Spleen (tissue), 11 donors: ENCODE measurements at regions not wholly inside any gene's neighbourhood (a gene's known extent, or its start where the extent isn't known, plus 50 kb on each side); places are given as distances from the start of the nearest gene placed in this dataset.

Source experiments
- DNase-seq: peaks from one replicate; pipeline ENCODE4 v3.0.0-alpha.2; 2020
- H3K27ac ChIP-seq, 8 donors: fragments of 200-600 bp; sonication (generic) in 7 of 8; 1 replicate in 4 of 8; 2 replicates in 4 of 8; pipeline versions ENCODE4 v1.5.0 to v1.8.0; 2016 to 2021; ENCODE audit warnings: inconsistent platforms in 4 of 8, mild to moderate bottlenecking in 4 of 8, moderate library complexity in 1 of 8
- H3K27me3 ChIP-seq, 7 donors: fragments of 200-600 bp; sonication (generic) in 6 of 7; replicated peaks in 1 of 7; 1 replicate in 4 of 7; 2 replicates in 3 of 7; pipeline versions ENCODE4 v1.5.0 to v1.8.0; 2016 to 2021; ENCODE audit warnings: inconsistent platforms in 3 of 7, mild to moderate bottlenecking in 1 of 7
- H3K36me3 ChIP-seq, 6 donors: fragments of 200-600 bp; sonication (generic) in 5 of 6; 1 replicate in 4 of 6; 2 replicates in 2 of 6; pipeline versions ENCODE4 v1.5.0 to v1.8.0; 2016 to 2021; ENCODE audit warnings: inconsistent platforms in 2 of 6
- H3K4me1 ChIP-seq, 6 donors: fragments of 200-600 bp; sonication (generic) in 5 of 6; 1 replicate in 3 of 6; 2 replicates in 3 of 6; pipeline versions ENCODE4 v1.5.0 to v1.8.0; 2016 to 2021; ENCODE audit warnings: inconsistent platforms in 3 of 6
- H3K4me3 ChIP-seq, 8 donors: fragments of 200-600 bp; sonication (generic) in 7 of 8; 1 replicate in 4 of 8; 2 replicates in 4 of 8; pipeline versions ENCODE4 v1.5.0 to v1.8.0; 2016 to 2021; ENCODE audit warnings: inconsistent platforms in 4 of 8, mild to moderate bottlenecking in 4 of 8, moderate library complexity in 2 of 8
- H3K9me3 ChIP-seq, 8 donors: fragments of 200-600 bp; sonication (generic) in 7 of 8; 1 replicate in 4 of 8; 2 replicates in 4 of 8; pipeline versions ENCODE4 v1.5.0 to v1.8.0; 2016 to 2021; ENCODE audit warnings: inconsistent platforms in 4 of 8
- POLR2A ChIP-seq, 3 donors: fragments of 450-650 bp; IDR thresholded peaks; one replicate each; pipeline ENCODE4 v1.5.1; 2017; ENCODE audit warnings: antibody characterized with exemption in 3 of 3, mild to moderate bottlenecking in 1 of 3
- POLR2AphosphoS5 ChIP-seq, 3 donors: sonication (generic); formaldehyde crosslinking; IDR thresholded peaks; one replicate each; pipeline ENCODE4 v1.5.1; 2017; ENCODE audit warnings: antibody characterized with exemption in 3 of 3
- WGBS, 5 donors: extraction: QIAGEN DNeasy Blood & Tissue Kit in 3 of 5; methylation state at CpG; one replicate each; pipeline versions ENCODE4 v1.1.5 to v1.1.7; 2013 to 2018; 5-methylcytosine and 5-hydroxymethylcytosine counted together
- intact Hi-C: fragments of 100-400 bp; cut with DNase I; formaldehyde crosslinking; loops from one replicate; pipeline ENCODE4 v1.15.0; 2023; ENCODE audit warnings: low total_unique reads
- small RNA-seq, 4 donors: library from RNA; depleted of rRNA; stranded (forward); fragments of <200 nt; gene quantifications; one replicate each; pipeline ENCODE3, GENCODE V24; 2016
- TF ChIP-seq, protein P1 (sequence below), 11 experiments: fragments of 200-600 bp in 7 of 11; fragments of 450-650 bp in 4 of 11; sonication (generic) in 4 of 11; IDR thresholded peaks in 8 of 11; conservative IDR thresholded peaks in 3 of 11; 1 replicate in 7 of 11; 2 replicates in 4 of 11; pipeline versions ENCODE4 v1.4.0 to v1.8.0; 2016 to 2021; ENCODE audit warnings: antibody characterized with exemption in 11 of 11, inconsistent platforms in 4 of 11, mild to moderate bottlenecking in 1 of 11
- donor health status: healthy with polysubstance abuse.
- donor health status: DM: no; HTN: no; CAD: no; lungs with moderate emphysema.
- donor health status: DM: no; HTN: no; CAD: no.
- donor health status: Bipolar disorder and iron deficiency.
- donor health status: healthy.
- donor health status: DM: no; HTN: no; CAD: no.
- donor health status: DM: yes; HTN: yes; CAD: no.

DNA sequence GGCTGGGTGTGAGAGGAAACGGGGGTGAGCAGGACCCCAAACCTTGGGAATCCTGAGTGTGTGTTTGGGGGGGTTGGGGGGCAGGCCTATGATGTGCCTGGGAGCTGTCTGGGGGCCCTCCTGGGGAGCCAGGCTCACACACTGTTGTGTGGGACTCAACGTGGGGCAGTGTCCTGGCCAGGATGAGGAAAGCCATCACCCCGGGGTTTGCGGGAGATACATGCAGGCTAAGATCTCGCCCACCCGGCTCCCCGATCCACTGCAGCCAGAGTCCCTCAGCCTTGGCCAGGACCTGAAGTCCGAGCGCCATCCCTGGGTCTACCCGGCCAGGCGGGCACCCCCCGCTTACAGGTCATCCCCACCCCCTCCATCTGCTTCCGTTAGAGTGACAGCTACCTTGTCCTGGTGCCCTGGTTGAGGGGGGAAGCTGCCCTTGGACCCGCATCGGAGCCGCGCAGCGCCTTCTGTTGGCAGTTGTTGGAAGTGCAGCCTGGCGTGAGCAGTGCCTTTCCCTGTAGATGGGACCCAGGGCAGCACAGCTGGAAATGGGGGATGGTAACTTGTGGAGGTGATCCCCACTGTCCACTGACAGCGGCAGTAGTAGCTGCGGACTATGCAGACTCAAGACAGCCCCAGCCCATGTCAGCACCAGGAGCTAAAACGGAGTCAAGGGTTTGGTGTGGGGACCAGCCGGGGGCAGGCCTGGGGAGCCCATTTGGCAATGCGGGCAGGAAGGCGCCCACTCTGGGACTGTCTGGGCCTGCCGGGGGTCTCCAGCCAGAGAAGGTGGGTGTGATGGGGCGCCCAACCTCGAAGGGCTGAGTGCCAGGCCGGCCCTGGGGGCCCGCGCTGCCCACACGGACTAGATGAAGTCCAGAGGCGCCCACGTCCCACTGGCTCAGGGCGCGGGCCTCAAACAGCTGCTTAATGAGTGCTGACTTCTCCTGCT lies 885.6 kb upstream of the ZNF722 start:
- no peaks in the 10 kb centered on the region for H3K36me3 ChIP-seq
- H3K27me3 ChIP-seq: no peaks in the 10 kb centered on the region
- TF ChIP-seq POLR2A (IDR thresholded peaks at IDR 0.05) (no peak), POLR2AphosphoS5 (IDR thresholded peaks at IDR 0.05) (no peak)
- TF ChIP-seq, protein P1, sequence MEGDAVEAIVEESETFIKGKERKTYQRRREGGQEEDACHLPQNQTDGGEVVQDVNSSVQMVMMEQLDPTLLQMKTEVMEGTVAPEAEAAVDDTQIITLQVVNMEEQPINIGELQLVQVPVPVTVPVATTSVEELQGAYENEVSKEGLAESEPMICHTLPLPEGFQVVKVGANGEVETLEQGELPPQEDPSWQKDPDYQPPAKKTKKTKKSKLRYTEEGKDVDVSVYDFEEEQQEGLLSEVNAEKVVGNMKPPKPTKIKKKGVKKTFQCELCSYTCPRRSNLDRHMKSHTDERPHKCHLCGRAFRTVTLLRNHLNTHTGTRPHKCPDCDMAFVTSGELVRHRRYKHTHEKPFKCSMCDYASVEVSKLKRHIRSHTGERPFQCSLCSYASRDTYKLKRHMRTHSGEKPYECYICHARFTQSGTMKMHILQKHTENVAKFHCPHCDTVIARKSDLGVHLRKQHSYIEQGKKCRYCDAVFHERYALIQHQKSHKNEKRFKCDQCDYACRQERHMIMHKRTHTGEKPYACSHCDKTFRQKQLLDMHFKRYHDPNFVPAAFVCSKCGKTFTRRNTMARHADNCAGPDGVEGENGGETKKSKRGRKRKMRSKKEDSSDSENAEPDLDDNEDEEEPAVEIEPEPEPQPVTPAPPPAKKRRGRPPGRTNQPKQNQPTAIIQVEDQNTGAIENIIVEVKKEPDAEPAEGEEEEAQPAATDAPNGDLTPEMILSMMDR (IDR thresholded peaks at IDR 0.05 in 8 of 11, conservative IDR thresholded peaks at IDR 0.05 in 3 of 11): no peak
- H3K4me1 ChIP-seq: no peaks in the 10 kb centered on the region
- intact Hi-C loops: no loop called here
- no peak overlapping the region for H3K4me3 ChIP-seq
- 70 to 92% (median 88%) methylated on average over 16 to 36 of the region's 36 CpGs for WGBS, 5 donors
- DNase-seq: no peak
- H3K27ac ChIP-seq: no peak overlapping the region
- H3K9me3 ChIP-seq: peaks cover 0 to 89% (median 68%) of the 10 kb centered on the region in 8 donors

DNA sequence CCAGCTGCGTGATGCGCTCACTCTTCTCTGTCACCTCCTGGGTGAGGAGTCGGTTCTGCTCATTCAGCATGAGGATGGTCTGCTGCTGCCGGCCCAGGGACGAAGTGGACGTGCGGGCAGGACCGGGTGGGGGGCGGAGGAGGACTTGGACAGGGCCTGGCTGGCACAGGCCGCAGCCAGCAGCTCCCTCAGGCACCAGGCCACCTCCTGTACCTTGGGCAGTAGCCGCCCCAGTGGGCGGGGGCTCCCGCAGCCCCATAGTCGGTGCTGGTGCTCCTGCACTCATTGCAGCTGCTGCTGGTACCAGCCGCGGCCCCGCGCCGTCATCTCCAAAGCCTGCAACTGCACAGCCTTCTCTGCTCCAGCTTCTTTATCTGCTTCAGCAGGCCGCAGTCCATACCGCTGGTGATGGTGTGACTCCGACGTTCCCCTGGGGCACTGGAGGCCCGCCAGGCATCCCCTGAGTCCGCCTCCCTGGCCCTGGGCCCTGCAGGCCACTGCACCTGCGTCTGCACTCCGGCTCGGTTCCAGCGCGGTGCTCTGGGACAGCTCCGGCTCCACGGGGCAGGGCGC lies 884.9 kb upstream of the ZNF722 start:
- 74 to 81% (median 77%) methylated on average over 14 to 33 of the region's 33 CpGs for WGBS, 5 donors
- no peak for TF ChIP-seq POLR2A (IDR thresholded peaks at IDR 0.05)
- TF ChIP-seq, protein P1 (IDR thresholded peaks at IDR 0.05 in 8 of 11, conservative IDR thresholded peaks at IDR 0.05 in 3 of 11): no peak
- no peak for TF ChIP-seq POLR2AphosphoS5 (IDR thresholded peaks at IDR 0.05)
- H3K36me3 ChIP-seq: no peaks in the 10 kb centered on the region
- H3K27me3 ChIP-seq: no peaks in the 10 kb centered on the region
- H3K4me1 ChIP-seq: no peaks in the 10 kb centered on the region
- DNase-seq: no peak
- H3K9me3 ChIP-seq: peaks cover 0 to 89% (median 71%) of the 10 kb centered on the region in 8 donors
- intact Hi-C loops: no loop called here
- no peak overlapping the region for H3K27ac ChIP-seq
- H3K4me3 ChIP-seq: no peak overlapping the region

DNA sequence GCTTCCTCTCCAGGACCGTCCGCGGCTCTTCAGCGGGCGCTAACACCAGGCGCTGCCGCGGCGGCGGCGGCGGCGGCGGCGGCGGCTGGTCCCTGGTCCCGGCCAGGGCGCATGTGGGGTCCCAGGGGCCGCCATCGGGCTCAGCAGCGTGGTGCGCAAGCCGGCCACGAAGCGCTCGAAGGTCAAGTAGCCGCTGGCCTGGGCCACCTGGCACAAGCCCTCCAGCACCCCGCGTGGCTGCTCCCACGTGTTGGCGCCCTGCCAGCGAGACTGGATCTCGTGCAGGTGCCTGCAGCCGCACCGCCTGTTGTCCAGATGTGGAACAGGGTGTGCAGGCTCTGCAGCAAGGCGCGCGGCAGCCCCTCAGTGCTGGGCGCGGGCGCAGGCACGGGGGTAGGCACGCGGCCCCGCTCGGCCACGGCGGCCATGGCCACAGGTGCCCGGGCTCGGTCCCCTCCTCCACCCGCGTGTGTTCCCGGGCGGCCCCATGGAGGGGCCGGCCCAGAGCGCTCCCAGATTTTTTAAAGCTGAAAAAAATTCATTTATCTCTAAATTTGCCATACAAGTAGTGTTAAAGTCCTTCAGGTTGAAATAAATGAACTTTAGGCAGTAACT lies 884.2 kb upstream of the ZNF722 start:
- no peaks in the 10 kb centered on the region for H3K27me3 ChIP-seq
- no peaks in the 10 kb centered on the region for H3K4me1 ChIP-seq
- no peak for DNase-seq
- H3K4me3 ChIP-seq: no peak overlapping the region
- intact Hi-C loops: no loop called here
- 61 to 79% (median 72%) methylated on average over 23 to 56 of the region's 56 CpGs for WGBS, 5 donors
- H3K9me3 ChIP-seq: peaks cover 0 to 91% (median 76%) of the 10 kb centered on the region in 8 donors
- no peak overlapping the region for H3K27ac ChIP-seq
- no peaks in the 10 kb centered on the region for H3K36me3 ChIP-seq
- TF ChIP-seq, protein P1 (IDR thresholded peaks at IDR 0.05 in 8 of 11, conservative IDR thresholded peaks at IDR 0.05 in 3 of 11): no peak
- TF ChIP-seq POLR2A (IDR thresholded peaks at IDR 0.05): no peak
- no peak for TF ChIP-seq POLR2AphosphoS5 (IDR thresholded peaks at IDR 0.05)

Small RNAs in the stretch of these regions (small RNA-seq; reads per million reads assigned to genes)
- gene RNU6-417P: 0 reads per million in 4 donors
